Activated T-cell treated with anti-CD3 and anti-CD28 coated beads, Interleukin-2, amount 50 U/mL, for 24 hours (primary cell): ENCODE measurements at regions not wholly inside any gene's neighbourhood (a gene's known extent, or its start where the extent isn't known, plus 50 kb on each side); places are given as distances from the start of the nearest gene placed in this dataset.

ENCODE experiments used
- DNase-seq: peaks from one replicate; pipeline ENCODE4 v3.0.0-alpha.2; 2020
- H3K27ac Mint-ChIP-seq: 2 replicates; pipeline ENCODE4 v1.8.0; 2020; ENCODE audit warnings: mild to moderate bottlenecking, mixed read lengths
- H3K27me3 Mint-ChIP-seq: 2 replicates; pipeline ENCODE4 v1.8.0; 2020; ENCODE audit warnings: mixed read lengths
- H3K36me3 Mint-ChIP-seq: 2 replicates; pipeline ENCODE4 v1.8.0; 2020; ENCODE audit warnings: low read depth, mixed read lengths
- H3K4me1 Mint-ChIP-seq: 2 replicates; pipeline ENCODE4 v1.8.0; 2020; ENCODE audit warnings: low read depth, mixed read lengths
- H3K4me3 Mint-ChIP-seq: 2 replicates; pipeline ENCODE4 v1.8.0; 2020; ENCODE audit warnings: mild to moderate bottlenecking, moderate library complexity, mixed read lengths
- H3K9me3 Mint-ChIP-seq: 2 replicates; pipeline ENCODE4 v1.8.0; 2020; ENCODE audit warnings: mixed read lengths

DNA sequence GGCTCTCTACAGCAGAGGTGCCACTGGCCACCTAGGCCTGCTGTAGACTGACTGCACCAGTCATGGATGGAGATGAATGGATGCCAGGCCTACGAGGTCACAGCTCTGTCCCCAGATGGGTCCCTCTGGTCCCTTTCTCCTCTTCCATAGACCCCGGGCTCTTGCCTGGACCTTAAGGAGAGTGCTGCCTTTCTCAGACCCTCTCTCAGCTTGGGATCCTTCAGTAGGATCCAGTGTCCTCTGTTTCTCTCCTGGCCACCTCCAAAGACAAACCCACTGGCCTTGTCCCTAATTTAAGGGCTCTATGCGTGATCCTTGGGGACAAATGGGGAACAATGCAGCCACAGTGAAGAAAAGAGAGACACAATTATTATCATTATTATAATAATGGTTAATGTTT is 189.3 kb upstream of the C16orf82 start:
- Mint-ChIP-seq H3K9me3 (no peaks in the 10 kb centered on the region), H3K4me1 (no peaks in the 10 kb centered on the region), H3K27me3 (peaks cover 8% of the 10 kb centered on the region), H3K36me3 (no peaks in the 10 kb centered on the region), H3K4me3 (no peak overlapping the region), H3K27ac (no peak overlapping the region)
- DNase-seq: no peak

DNA sequence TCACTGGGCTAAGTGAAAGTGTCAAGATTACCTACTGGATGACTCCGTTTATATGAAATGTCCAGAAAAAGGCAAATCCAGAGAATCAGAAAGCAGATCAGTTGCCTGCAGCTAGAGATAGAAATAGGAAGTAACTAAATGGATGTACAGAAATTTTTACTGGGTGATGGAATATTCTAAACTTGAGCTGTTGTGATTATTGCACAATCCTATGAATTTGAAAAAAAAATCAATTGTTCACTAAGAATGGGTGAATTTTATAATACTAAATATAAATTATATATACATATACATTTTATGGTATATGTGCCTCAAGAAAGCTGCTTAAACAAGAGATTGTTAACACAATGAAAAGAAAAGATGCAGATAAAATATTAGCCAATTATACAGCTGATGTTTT is 181.1 kb upstream of the C16orf82 start:
- Mint-ChIP-seq H3K4me3 (no peak overlapping the region), H3K4me1 (no peaks in the 10 kb centered on the region), H3K36me3 (no peaks in the 10 kb centered on the region)

DNA sequence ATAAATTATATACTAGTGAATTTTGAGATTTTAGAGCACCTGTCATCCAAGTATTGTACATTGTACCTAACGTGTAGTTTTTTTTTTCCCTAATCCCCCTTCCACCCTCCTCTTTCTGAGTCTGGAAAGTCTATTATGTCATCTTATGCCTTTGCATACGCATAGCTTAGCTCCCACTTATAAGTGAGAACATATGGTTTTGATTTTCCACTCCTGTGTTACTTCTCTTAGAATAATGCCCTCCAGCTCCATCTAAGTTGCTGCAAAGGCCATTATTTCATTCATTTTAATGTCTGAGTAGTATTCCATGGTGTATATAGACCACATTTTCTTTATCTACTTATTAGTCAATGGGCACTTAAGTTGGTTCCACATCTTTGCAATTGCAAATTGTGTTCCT is 177.0 kb upstream of the C16orf82 start:
- H3K9me3 Mint-ChIP-seq: peaks cover 2% of the 10 kb centered on the region
- no peaks in the 10 kb centered on the region for H3K36me3 Mint-ChIP-seq
- H3K4me1 Mint-ChIP-seq: no peaks in the 10 kb centered on the region
- DNase-seq: no peak
- no peak overlapping the region for H3K27ac Mint-ChIP-seq
- H3K4me3 Mint-ChIP-seq: no peak overlapping the region
- H3K27me3 Mint-ChIP-seq: peaks cover 11% of the 10 kb centered on the region

More for the DNA sequence above, 181.1 kb upstream of the C16orf82 start:
- peaks cover 5% of the 10 kb centered on the region for H3K9me3 Mint-ChIP-seq
- no peak overlapping the region for H3K27ac Mint-ChIP-seq
- no peak for DNase-seq
- peaks cover 22% of the 10 kb centered on the region for H3K27me3 Mint-ChIP-seq

GRCh38 chr16:26898200-26898599 is 168.5 kb upstream of the C16orf82 start:
- Mint-ChIP-seq H3K27ac (no peak overlapping the region), H3K4me3 (no peak overlapping the region), H3K4me1 (no peaks in the 10 kb centered on the region), H3K27me3 (peaks cover 26% of the 10 kb centered on the region), H3K9me3 (no peaks in the 10 kb centered on the region), H3K36me3 (no peaks in the 10 kb centered on the region)
- no peak for DNase-seq

- DNase-seq: no peak
- Mint-ChIP-seq H3K4me1 (no peaks in the 10 kb centered on the region), H3K27me3 (peaks cover 23% of the 10 kb centered on the region), H3K27ac (no peak overlapping the region), H3K36me3 (no peaks in the 10 kb centered on the region), H3K9me3 (no peaks in the 10 kb centered on the region), H3K4me3 (no peak overlapping the region)
Measured at GRCh38 chr16:26901196-26901861, 165.4 kb upstream of the C16orf82 start.

- DNase-seq: no peak
- Mint-ChIP-seq H3K27me3 (peaks cover 20% of the 10 kb centered on the region), H3K9me3 (no peaks in the 10 kb centered on the region), H3K4me3 (no peak overlapping the region), H3K36me3 (no peaks in the 10 kb centered on the region), H3K27ac (no peak overlapping the region), H3K4me1 (no peaks in the 10 kb centered on the region)
Measured at GRCh38 chr16:26901983-26902382, 164.7 kb upstream of the C16orf82 start.

DNA sequence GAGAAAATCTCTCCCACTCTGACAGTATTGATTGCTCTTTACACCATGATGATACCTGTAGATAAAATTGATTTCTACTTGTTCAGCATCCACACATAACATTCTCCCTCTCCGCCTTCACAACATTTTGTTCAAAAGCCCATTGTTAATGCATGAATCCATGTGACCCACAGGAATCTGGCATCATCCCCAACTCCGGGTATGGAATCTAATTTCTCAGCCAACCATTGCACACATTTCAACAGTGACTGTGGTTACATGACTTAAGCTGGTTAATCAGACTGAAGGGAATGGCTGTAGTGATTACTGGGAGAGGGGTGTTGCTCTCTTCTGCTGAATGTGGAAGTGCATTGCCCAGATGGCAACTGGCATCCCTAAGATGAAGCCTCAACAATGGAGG is 161.4 kb upstream of the C16orf82 start:
- Mint-ChIP-seq H3K9me3 (no peaks in the 10 kb centered on the region), H3K27me3 (peaks cover 20% of the 10 kb centered on the region), H3K27ac (no peak overlapping the region), H3K4me3 (no peak overlapping the region), H3K4me1 (no peaks in the 10 kb centered on the region), H3K36me3 (no peaks in the 10 kb centered on the region)
- no peak for DNase-seq

- no peak for DNase-seq
Measured at GRCh38 chr16:26909623-26910022, 157.1 kb upstream of the C16orf82 start.

GRCh38 chr16:26911436-26911835 is 155.3 kb upstream of the C16orf82 start:
- Mint-ChIP-seq H3K4me1 (no peaks in the 10 kb centered on the region), H3K27me3 (peaks cover 12% of the 10 kb centered on the region), H3K36me3 (no peaks in the 10 kb centered on the region), H3K4me3 (no peak overlapping the region), H3K27ac (no peak overlapping the region), H3K9me3 (no peaks in the 10 kb centered on the region)
- no peak for DNase-seq

More at GRCh38 chr16:26909623-26910022, 157.1 kb upstream of the C16orf82 start:
- H3K4me1 Mint-ChIP-seq: no peaks in the 10 kb centered on the region
- no peaks in the 10 kb centered on the region for H3K9me3 Mint-ChIP-seq
- H3K27ac Mint-ChIP-seq: no peak overlapping the region
- H3K4me3 Mint-ChIP-seq: no peak overlapping the region
- peaks cover 12% of the 10 kb centered on the region for H3K27me3 Mint-ChIP-seq
- no peaks in the 10 kb centered on the region for H3K36me3 Mint-ChIP-seq

DNA sequence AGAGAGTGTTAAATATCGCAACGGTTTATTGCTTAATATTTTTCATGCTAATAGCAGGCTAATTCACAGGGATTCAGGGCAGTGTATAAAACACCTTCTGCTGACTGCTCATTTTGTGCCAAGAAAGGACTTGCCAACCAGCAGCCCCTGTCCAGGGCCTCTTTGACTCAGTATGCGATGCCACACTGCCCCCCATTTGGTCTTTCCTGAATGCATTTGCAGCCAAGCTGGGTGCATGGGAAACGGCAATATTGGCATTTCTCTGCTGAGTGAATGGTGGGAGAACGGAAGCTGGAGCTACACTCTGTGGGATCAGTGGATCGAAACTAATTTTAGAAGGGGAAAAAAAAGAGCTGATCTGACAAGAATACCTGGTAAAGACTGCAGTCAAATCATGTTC is 152.9 kb upstream of the C16orf82 start:
- Mint-ChIP-seq H3K9me3 (no peaks in the 10 kb centered on the region), H3K4me3 (no peak overlapping the region), H3K27me3 (peaks cover 18% of the 10 kb centered on the region), H3K27ac (no peak overlapping the region), H3K4me1 (no peaks in the 10 kb centered on the region), H3K36me3 (no peaks in the 10 kb centered on the region)
- no peak for DNase-seq

- DNase-seq: no peak
- peaks cover 3% of the 10 kb centered on the region for H3K27me3 Mint-ChIP-seq
- no peaks in the 10 kb centered on the region for H3K9me3 Mint-ChIP-seq
- H3K4me3 Mint-ChIP-seq: no peak overlapping the region
- H3K27ac Mint-ChIP-seq: no peak overlapping the region
- H3K4me1 Mint-ChIP-seq: no peaks in the 10 kb centered on the region
- H3K36me3 Mint-ChIP-seq: no peaks in the 10 kb centered on the region
Measured at GRCh38 chr16:26930786-26931581, 135.7 kb upstream of the C16orf82 start.

- no peaks in the 10 kb centered on the region for H3K4me1 Mint-ChIP-seq
- H3K4me3 Mint-ChIP-seq: no peak overlapping the region
- DNase-seq: no peak
- H3K36me3 Mint-ChIP-seq: no peaks in the 10 kb centered on the region
- no peaks in the 10 kb centered on the region for H3K9me3 Mint-ChIP-seq
- peaks cover 12% of the 10 kb centered on the region for H3K27me3 Mint-ChIP-seq
- no peak overlapping the region for H3K27ac Mint-ChIP-seq
Measured at GRCh38 chr16:26950636-26951035, 116.1 kb upstream of the C16orf82 start.

GRCh38 chr16:26951950-26952349 is 114.8 kb upstream of the C16orf82 start:
- Mint-ChIP-seq H3K27me3 (peaks cover 12% of the 10 kb centered on the region), H3K4me1 (no peaks in the 10 kb centered on the region), H3K36me3 (no peaks in the 10 kb centered on the region), H3K4me3 (no peak overlapping the region), H3K27ac (no peak overlapping the region), H3K9me3 (no peaks in the 10 kb centered on the region)
- DNase-seq: no peak

DNA sequence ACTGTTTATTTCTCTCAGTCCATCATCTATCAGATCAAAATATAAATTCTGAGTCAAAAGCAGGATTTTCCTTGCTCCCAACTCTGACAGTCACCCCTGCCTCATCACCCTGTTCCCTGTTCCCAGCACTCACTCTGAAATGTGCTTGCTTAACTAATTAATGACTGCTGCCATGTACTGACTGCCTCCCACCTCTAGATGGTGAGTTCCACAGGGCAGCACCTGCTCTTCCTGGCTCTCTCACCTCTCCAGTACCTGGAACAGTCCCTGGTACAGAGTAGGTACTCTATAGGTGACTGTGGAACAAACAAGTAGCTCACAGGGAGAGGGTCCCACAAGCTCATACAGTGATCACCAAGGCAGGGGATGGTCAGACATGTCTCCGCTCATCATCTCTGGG is 114.3 kb upstream of the C16orf82 start:
- no peak for DNase-seq
- Mint-ChIP-seq H3K4me3 (no peak overlapping the region), H3K4me1 (no peaks in the 10 kb centered on the region), H3K27me3 (peaks cover 12% of the 10 kb centered on the region), H3K36me3 (no peaks in the 10 kb centered on the region), H3K27ac (no peak overlapping the region), H3K9me3 (no peaks in the 10 kb centered on the region)

DNA sequence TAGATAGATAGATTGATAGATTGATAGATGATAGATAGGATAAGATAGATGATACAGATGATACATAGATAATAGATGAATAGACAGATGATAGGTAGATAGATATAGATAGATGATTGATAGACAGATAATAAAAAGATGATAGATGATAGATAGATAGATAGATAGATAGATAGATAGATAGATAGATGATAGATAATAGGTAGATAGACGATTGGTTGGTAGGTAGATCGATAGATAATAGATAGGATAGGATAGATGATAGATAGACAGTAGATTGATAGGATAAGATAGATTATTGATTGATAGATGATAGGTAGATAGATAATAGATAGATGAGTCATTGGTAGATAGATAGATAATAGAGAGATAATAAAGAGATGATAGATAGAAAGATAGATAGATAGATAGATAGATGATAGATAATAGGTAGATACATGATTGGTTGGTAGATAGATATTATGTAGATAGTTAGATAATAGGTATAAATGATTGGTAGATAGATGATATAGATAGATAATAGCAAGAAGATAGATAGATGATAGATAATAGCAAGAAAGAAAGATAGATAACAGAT is 109.4 kb upstream of the C16orf82 start:
- no peak overlapping the region for H3K27ac Mint-ChIP-seq
- H3K36me3 Mint-ChIP-seq: no peaks in the 10 kb centered on the region
- no peak overlapping the region for H3K4me3 Mint-ChIP-seq
- no peak for DNase-seq
- peaks cover 6% of the 10 kb centered on the region for H3K27me3 Mint-ChIP-seq
- H3K4me1 Mint-ChIP-seq: no peaks in the 10 kb centered on the region
- no peaks in the 10 kb centered on the region for H3K9me3 Mint-ChIP-seq
